ENCODE measurements at regions not wholly inside any gene's neighbourhood (a gene's known extent, or its start where the extent isn't known, plus 50 kb on each side); places are given as distances from the start of the nearest gene placed in this dataset.

- no peak for TF ChIP-seq CTCF (IDR thresholded peaks at IDR 0.05)
- no peak for TF ChIP-seq POLR2A (IDR thresholded peaks at IDR 0.05)
These were observed 164.5 kb upstream of the AGR3 start for GRCh38 chr7:17046259-17046658.
